Heart right ventricle (tissue), 16 donors: ENCODE measurements at regions not wholly inside any gene's neighbourhood (a gene's known extent, or its start where the extent isn't known, plus 50 kb on each side); places are given as distances from the start of the nearest gene placed in this dataset.

Experiments used
- ATAC-seq, 8 donors: fragments of 200-7000 bp; cut with Tn5 transposase; one replicate each; pipeline ENCODE4 v1.9.1; 2020; ENCODE audit warnings: mild to moderate bottlenecking in 8 of 8, moderate library complexity in 8 of 8, moderate number of reproducible peaks in 1 of 8
- DNase-seq, 2 donors: peaks; one replicate each; pipeline ENCODE4 v3.0.0-alpha.2; 2020
- H3K27ac ChIP-seq, 10 donors: fragments of 200-600 bp; sonication (generic) in 2 of 10; one replicate each; pipeline versions ENCODE4 v1.5.0 to v1.8.0; 2020 to 2022; ENCODE audit warnings: mild to moderate bottlenecking in 3 of 10
- H3K27me3 ChIP-seq, 7 donors: fragments of 200-600 bp; one replicate each; pipeline ENCODE4 v1.8.0; 2021 to 2022; ENCODE audit warnings: mild to moderate bottlenecking in 2 of 7
- H3K36me3 ChIP-seq, 9 donors: fragments of 200-600 bp; sonication (generic) in 1 of 9; one replicate each; pipeline versions ENCODE4 v1.5.0 to v1.8.0; 2020 to 2022; ENCODE audit warnings: mild to moderate bottlenecking in 2 of 9
- H3K4me1 ChIP-seq, 9 donors: fragments of 200-600 bp; sonication (generic) in 1 of 9; one replicate each; pipeline versions ENCODE4 v1.5.0 to v1.8.0; 2020 to 2022; ENCODE audit warnings: mild to moderate bottlenecking in 4 of 9
- H3K4me3 ChIP-seq, 10 donors: fragments of 200-600 bp; sonication (generic) in 2 of 10; one replicate each; pipeline versions ENCODE4 v1.5.0 to v1.8.0; 2020 to 2022; ENCODE audit warnings: mild to moderate bottlenecking in 7 of 10, moderate library complexity in 2 of 10
- H3K9me3 ChIP-seq, 11 donors: fragments of 200-600 bp in 10 of 11; sonication (generic) in 2 of 11; one replicate each; pipeline versions ENCODE4 v1.5.0 to v1.8.0; 2013 to 2022; ENCODE audit warnings: mild to moderate bottlenecking in 2 of 11, control low read depth in 1 of 11, moderate library complexity in 1 of 11
- CTCF ChIP-seq, 9 donors: fragments of 200-600 bp; sonication (generic) in 2 of 9; IDR thresholded peaks; one replicate each; pipeline versions ENCODE4 v1.5.0 to v1.8.0; 2021 to 2022; ENCODE audit warnings: antibody characterized with exemption in 9 of 9, mild to moderate bottlenecking in 5 of 9, moderate library complexity in 1 of 9
- WGBS, 2 donors: extraction: QIAGEN DNeasy Blood & Tissue Kit; methylation state at CpG; one replicate each; pipeline ENCODE4 v1.1.7; 2013; ENCODE audit warnings: inconsistent platforms in 1 of 2; 5-methylcytosine and 5-hydroxymethylcytosine counted together
- intact Hi-C, 10 donors: fragments of 100-400 bp; cut with DNase I; formaldehyde crosslinking; loops; one replicate each; pipeline versions ENCODE4 v1.11.1 to v1.14.2; 2022
- donor health status: Arrhythmogenic right ventricular cardiomyopathy.
- donor health status: ischemic (EF 13 %, LVEDD 7.1; RV severe dilation, severe dysfunction).
- donor health status: healthy with polysubstance abuse.
- donor health status: DM: no; HTN: yes; CAD: no.
- donor health status: DM: no; HTN: no; CAD: no.
- donor health status: ischemic (EF 25% LVEDD 6.9; RV normal size, moderate dysfunction).
- donor health status: ischemic (EF 25% LVEDD 5.7; RV mildly dilated, moderate dysfunction).
- donor health status: healthy.
- donor health status: DM: yes; HTN: yes; CAD: no.
- donor health status: Ischemic cardiomyopathy.
- donor health status: ischemic (EF 35%, LVEDD 5.7; RV mildly dilated, moderate dysfunction).
- donor health status: nonischemic (EF 11% LVEDD 7.7; RV severe dilation, severe dysfunction).
- donor health status: DM: yes; HTN: yes; CAD: no.
- donor health status: PGD.
- donor health status: ischemic (EF 29% LVEDD 5.4; RV normal size, mild dysfunction).
- donor health status: nonischemic (EF 23%, LVEDD 6.1; RV moderate dilation, normal function).

GRCh38 chr10:17519457-17519856 lies 65.1 kb upstream of the ST8SIA6 start:
- intact Hi-C loops, result no loop called here
- Histone ChIP-seq H3K27ac (no peak overlapping the region), H3K4me1 (no peaks in the 10 kb centered on the region), H3K4me3 (no peak overlapping the region), H3K9me3 (peaks cover 0 to 6% (median 0%) of the 10 kb centered on the region in 11 donors), H3K27me3 (no peaks in the 10 kb centered on the region), H3K36me3 (no peaks in the 10 kb centered on the region)
- DNase-seq (no peak), ATAC-seq (no peak)
- TF ChIP-seq CTCF (IDR thresholded peaks at IDR 0.05), result no peak

DNA sequence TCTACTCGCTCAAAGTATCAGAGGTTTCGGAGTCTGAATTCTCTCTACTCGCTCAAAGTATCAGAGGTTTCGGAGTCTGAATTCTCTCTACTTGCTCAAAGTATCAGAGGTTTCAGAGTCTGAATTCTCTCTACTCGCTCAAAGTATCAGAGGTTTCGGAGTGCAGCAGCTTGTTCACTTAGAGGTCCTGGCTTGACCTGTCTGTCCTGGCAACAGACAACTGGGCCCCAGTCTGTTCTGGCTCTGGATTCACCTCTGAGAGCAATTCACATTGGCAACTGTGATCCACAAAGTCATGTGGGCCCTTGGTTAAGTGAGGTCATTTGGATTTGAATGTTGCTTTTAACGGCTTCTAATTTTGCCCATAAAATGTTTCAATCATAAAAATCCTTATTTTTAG lies 63.9 kb upstream of the ST8SIA6 start:
- 91 to 92% methylated on average over 7 of the region's 7 CpGs for WGBS, 2 donors
- Histone ChIP-seq H3K27ac (no peak overlapping the region), H3K9me3 (peaks cover 0 to 6% (median 0%) of the 10 kb centered on the region in 11 donors), H3K4me3 (no peak overlapping the region), H3K4me1 (peaks cover 0 to 1% (median 0%) of the 10 kb centered on the region in 9 donors), H3K27me3 (no peaks in the 10 kb centered on the region), H3K36me3 (no peaks in the 10 kb centered on the region)
- TF ChIP-seq CTCF (IDR thresholded peaks at IDR 0.05), result no peak
- ATAC-seq, result no peak
- no peak for DNase-seq
- intact Hi-C loops, result no loop called here

- Histone ChIP-seq H3K27me3 (no peaks in the 10 kb centered on the region), H3K36me3 (no peaks in the 10 kb centered on the region), H3K27ac (no peak overlapping the region), H3K4me1 (peaks cover 0 to 18% (median 4%) of the 10 kb centered on the region in 9 donors), H3K9me3 (peaks cover 0 to 6% (median 0%) of the 10 kb centered on the region in 11 donors), H3K4me3 (no peak overlapping the region)
- intact Hi-C loops, result no loop called here
- DNase-seq (no peak), ATAC-seq (no peak)
- no peak for TF ChIP-seq CTCF (IDR thresholded peaks at IDR 0.05)
- WGBS, 2 donors, result 86 to 91% methylated on average over 6 of the region's 6 CpGs
Measured at GRCh38 chr10:17516376-17516775, 62.0 kb upstream of the ST8SIA6 start.

DNA sequence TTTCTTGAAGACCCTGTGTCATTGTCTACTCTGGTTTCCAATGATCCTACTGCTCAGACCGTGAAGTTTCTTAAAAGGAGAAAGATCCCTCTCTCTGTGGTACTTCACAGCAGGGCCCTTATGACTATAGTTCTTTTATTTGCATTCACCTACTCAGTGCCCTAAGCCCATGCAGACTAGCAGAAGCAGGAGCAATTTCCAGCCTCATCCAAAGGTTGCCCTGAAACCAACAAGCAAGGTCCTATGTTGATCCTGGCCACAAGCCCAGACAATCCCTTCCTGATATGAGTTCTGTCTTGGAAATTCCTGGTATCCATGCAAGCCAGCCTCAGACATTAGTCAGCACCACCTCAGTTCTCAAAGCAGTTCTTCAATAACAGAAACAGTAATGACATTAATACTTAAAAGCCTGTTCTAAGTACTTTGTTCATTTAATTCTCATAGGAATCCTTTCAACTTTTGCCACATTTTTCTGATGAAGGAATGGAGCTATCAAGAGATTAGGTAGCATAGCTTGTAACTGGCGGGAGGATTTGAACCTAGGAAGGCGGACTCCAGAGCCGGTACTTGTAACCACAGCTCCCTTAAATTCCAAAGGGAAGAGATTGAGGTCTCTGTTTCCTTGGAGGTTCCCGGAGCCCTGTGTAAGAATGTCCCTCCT lies 58.1 kb upstream of the ST8SIA6 start:
- peak overlapping the region in 6 of 10 donors; percentile 16 to 73 (median 32) for H3K27ac ChIP-seq
- TF ChIP-seq CTCF (IDR thresholded peaks at IDR 0.05), result no peak
- H3K27me3 ChIP-seq, result no peaks in the 10 kb centered on the region
- intact Hi-C loops, result no loop called here
- peak in 7 of 8 donors; percentile 58 to 90 (median 82) for ATAC-seq
- H3K4me3 ChIP-seq, result no peak overlapping the region
- peaks cover 0 to 6% (median 0%) of the 10 kb centered on the region in 11 donors for H3K9me3 ChIP-seq
- WGBS, 2 donors, result 65 to 71% methylated on average over 5 of the region's 5 CpGs
- H3K4me1 ChIP-seq, result peaks cover 0 to 33% (median 4%) of the 10 kb centered on the region in 9 donors
- peak in 1 of 2 donors; percentile 66 for DNase-seq
- H3K36me3 ChIP-seq, result no peaks in the 10 kb centered on the region
